Aorta (tissue), 5 donors: ENCODE measurements at regions not wholly inside any gene's neighbourhood (a gene's known extent, or its start where the extent isn't known, plus 50 kb on each side); places are given as distances from the start of the nearest gene placed in this dataset.

ENCODE experiments used
- ATAC-seq: fragments of 200-7000 bp; cut with Tn5 transposase; one replicate; pipeline ENCODE4 v1.9.1; 2022; ENCODE audit warnings: moderate library complexity; ENCODE audit not compliant: low FRiP score
- DNase-seq, 2 donors: peaks; one replicate each; pipeline ENCODE4 v3.0.0-alpha.2; 2020
- H3K27ac ChIP-seq, 2 donors: one replicate each; pipeline ENCODE4 v1.5.1; 2013; ENCODE audit warnings: low read length in 2 of 2, mild to moderate bottlenecking in 2 of 2, moderate library complexity in 2 of 2, control low read depth in 1 of 2, inconsistent platforms in 1 of 2, low read depth in 1 of 2
- H3K27me3 ChIP-seq, 2 donors: one replicate each; pipeline ENCODE4 v1.6.1; 2013; ENCODE audit warnings: control low read depth in 1 of 2, low read length in 1 of 2, mild to moderate bottlenecking in 1 of 2, moderate library complexity in 1 of 2; ENCODE audit not compliant: insufficient read depth in 2 of 2, control insufficient read depth in 1 of 2
- H3K36me3 ChIP-seq, 2 donors: one replicate each; pipeline ENCODE4 v1.6.1; 2013; ENCODE audit warnings: control low read depth in 1 of 2, low read length in 1 of 2, mild to moderate bottlenecking in 1 of 2; ENCODE audit not compliant: insufficient read depth in 2 of 2, control insufficient read depth in 1 of 2
- H3K4me1 ChIP-seq, 2 donors: one replicate each; pipeline ENCODE4 v1.6.1; 2013; ENCODE audit warnings: low read length in 2 of 2, control low read depth in 1 of 2, mild to moderate bottlenecking in 1 of 2, moderate library complexity in 1 of 2; ENCODE audit not compliant: insufficient read depth in 2 of 2, control insufficient read depth in 1 of 2
- H3K4me3 ChIP-seq, 2 donors: one replicate each; pipeline ENCODE4 v1.5.1; 2013; ENCODE audit warnings: low read length in 2 of 2, control low read depth in 1 of 2, mild to moderate bottlenecking in 1 of 2
- H3K9me3 ChIP-seq: one replicate; pipeline ENCODE4 v1.6.1; 2013; ENCODE audit warnings: mild to moderate bottlenecking, low read length; ENCODE audit not compliant: control insufficient read depth
- WGBS, 2 donors: extraction: QIAGEN DNeasy Blood & Tissue Kit; methylation state at CpG; one replicate each; pipeline ENCODE4 v1.1.7; 2013; 5-methylcytosine and 5-hydroxymethylcytosine counted together
- intact Hi-C, 2 donors: fragments of 100-400 bp; cut with DNase I; formaldehyde crosslinking; loops; one replicate each; pipeline versions ENCODE4 v1.14.2 to v1.15.0; 2022
- donor health status: healthy with polysubstance abuse.
- donor health status: Bipolar disorder and iron deficiency.
- donor health status: DM: no; HTN: no; CAD: no.
- donor health status: DM: no; HTN: no; CAD: no.
- donor health status: DM: yes; HTN: yes; CAD: no.

- ATAC-seq, result no peak
- Histone ChIP-seq H3K27me3 (no peaks in the 10 kb centered on the region), H3K27ac (no peak overlapping the region), H3K4me1 (no peaks in the 10 kb centered on the region), H3K36me3 (no peaks in the 10 kb centered on the region), H3K4me3 (no peak overlapping the region), H3K9me3 (no peaks in the 10 kb centered on the region)
- DNase-seq, result no peak
- WGBS, 2 donors, result 86 to 92% methylated on average over 5 of the region's 5 CpGs
- intact Hi-C loops, result no loop called here
Measured at GRCh38 chr11:103543456-103543855, 434.2 kb downstream of the DYNC2H1 start.

DNA sequence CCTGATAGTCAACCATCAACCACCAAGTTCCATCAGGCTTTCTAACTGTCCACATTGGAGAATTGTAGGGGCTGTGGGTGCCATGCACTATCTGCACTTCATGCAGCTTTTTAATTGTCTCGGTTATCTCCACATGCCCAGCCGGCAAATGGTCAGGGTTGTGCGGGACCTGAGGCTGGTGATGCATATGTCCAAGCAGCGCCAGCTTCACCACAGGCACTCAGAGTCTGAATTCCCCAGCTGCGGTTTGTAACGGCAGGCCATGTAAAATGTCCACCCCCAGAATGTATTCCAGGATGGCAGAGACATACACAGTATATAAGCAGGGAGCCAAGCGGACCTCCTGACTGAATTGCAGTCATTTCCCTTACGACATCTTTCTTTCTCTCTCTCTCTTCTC, 435.6 kb downstream of the DYNC2H1 start:
- Histone ChIP-seq H3K9me3 (no peaks in the 10 kb centered on the region), H3K4me1 (no peaks in the 10 kb centered on the region), H3K27ac (no peak overlapping the region), H3K27me3 (no peaks in the 10 kb centered on the region), H3K4me3 (no peak overlapping the region), H3K36me3 (no peaks in the 10 kb centered on the region)
- intact Hi-C loops, result no loop called here
- ATAC-seq (no peak), DNase-seq (no peak)
- 82 to 85% methylated on average over 8 of the region's 8 CpGs for whole genome bisulfite sequencing, 2 donors

- DNase-seq, result no peak
- no peak for ATAC-seq
- Histone ChIP-seq H3K4me3 (no peak overlapping the region), H3K4me1 (no peaks in the 10 kb centered on the region), H3K9me3 (no peaks in the 10 kb centered on the region), H3K27me3 (no peaks in the 10 kb centered on the region), H3K27ac (no peak overlapping the region), H3K36me3 (no peaks in the 10 kb centered on the region)
- intact Hi-C loops, result no loop called here
Measured at GRCh38 chr11:103545551-103545950, 436.3 kb downstream of the DYNC2H1 start.

DNA sequence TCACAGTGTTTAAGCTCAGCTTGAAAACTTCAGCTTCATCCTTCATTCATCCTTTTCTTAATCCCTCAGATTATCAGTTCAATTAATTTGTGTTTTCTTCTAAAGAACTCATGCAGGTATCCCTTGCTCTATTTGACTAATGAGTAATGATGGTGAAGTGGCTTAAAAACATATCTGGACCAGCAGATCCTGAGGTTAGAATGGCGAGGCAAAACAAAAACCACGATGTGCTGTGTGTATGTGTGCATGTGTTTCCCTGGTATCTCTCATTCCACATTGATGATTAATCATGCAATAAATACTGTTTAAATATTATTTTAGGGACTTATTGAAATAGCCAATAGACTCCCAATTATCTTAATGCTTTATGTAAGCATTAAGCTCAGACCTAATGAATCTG, 437.0 kb downstream of the DYNC2H1 start:
- ATAC-seq, result no peak
- Histone ChIP-seq H3K27me3 (no peaks in the 10 kb centered on the region), H3K9me3 (no peaks in the 10 kb centered on the region), H3K4me3 (no peak overlapping the region), H3K27ac (no peak overlapping the region), H3K36me3 (no peaks in the 10 kb centered on the region), H3K4me1 (no peaks in the 10 kb centered on the region)
- no peak for DNase-seq
- WGBS, 2 donors, result 58 to 61% methylated on average over 2 of the region's 2 CpGs
- intact Hi-C loops, result no loop called here

DNA sequence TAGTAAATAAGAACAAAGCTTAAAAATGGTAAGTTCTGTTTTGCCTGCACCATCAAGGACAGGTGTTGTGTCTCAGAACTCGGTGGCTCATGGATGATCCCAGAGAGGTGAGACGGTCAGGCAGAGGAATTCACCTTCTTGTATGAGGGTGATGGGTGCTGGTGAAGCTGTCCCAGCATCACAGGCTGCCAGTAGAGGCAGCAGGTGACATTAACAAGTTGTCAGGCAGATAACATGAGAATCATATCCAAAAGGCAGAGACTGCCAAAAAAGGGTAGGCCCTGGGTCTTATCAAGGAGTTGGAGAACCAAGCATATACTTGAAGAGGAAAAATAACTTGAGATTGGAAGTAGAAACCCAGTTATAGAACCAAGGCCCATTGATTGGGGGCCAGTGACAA, 437.8 kb downstream of the DYNC2H1 start:
- Histone ChIP-seq H3K27me3 (no peaks in the 10 kb centered on the region), H3K4me1 (no peaks in the 10 kb centered on the region), H3K9me3 (no peaks in the 10 kb centered on the region), H3K36me3 (no peaks in the 10 kb centered on the region), H3K27ac (no peak overlapping the region), H3K4me3 (no peak overlapping the region)
- ATAC-seq, result no peak
- intact Hi-C loops, result no loop called here
- no peak for DNase-seq
- WGBS, 2 donors, result 89 to 92% methylated on average over 2 of the region's 2 CpGs

DNA sequence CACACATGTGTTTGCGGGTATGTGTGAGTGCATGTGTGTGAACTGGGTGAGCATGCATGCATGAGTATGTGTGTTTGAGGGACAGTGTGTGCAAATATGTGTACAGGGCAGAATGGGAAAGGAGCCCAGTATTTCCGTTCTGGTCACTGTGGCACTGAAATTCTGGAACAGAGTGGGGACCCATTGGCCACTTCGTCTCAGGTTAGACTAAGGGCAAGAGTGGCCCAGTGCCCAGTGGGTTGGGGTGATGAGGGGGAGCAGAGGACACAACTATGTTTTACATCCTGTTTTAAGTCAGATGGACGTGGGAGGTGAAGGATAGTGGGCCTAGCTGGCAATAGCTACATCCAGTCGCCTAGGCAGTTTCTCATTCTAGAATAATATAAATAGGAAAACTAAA, 438.5 kb downstream of the DYNC2H1 start:
- intact Hi-C loops, result no loop called here
- Histone ChIP-seq H3K27me3 (no peaks in the 10 kb centered on the region), H3K4me3 (no peak overlapping the region), H3K36me3 (no peaks in the 10 kb centered on the region), H3K4me1 (no peaks in the 10 kb centered on the region), H3K27ac (no peak overlapping the region), H3K9me3 (no peaks in the 10 kb centered on the region)
- WGBS, 2 donors, result 46 to 49% methylated on average over 5 of the region's 5 CpGs
- ATAC-seq, result no peak
- no peak for DNase-seq

- ATAC-seq, result no peak
- Histone ChIP-seq H3K4me1 (no peaks in the 10 kb centered on the region), H3K4me3 (no peak overlapping the region), H3K27me3 (no peaks in the 10 kb centered on the region), H3K36me3 (no peaks in the 10 kb centered on the region), H3K27ac (no peak overlapping the region), H3K9me3 (no peaks in the 10 kb centered on the region)
- DNase-seq, result no peak
- intact Hi-C loops, result no loop called here
- WGBS, 2 donors, result 88 to 95% methylated on average over 1 of the region's 1 CpG
Measured at GRCh38 chr11:103548838-103549237, 439.6 kb downstream of the DYNC2H1 start.

DNA sequence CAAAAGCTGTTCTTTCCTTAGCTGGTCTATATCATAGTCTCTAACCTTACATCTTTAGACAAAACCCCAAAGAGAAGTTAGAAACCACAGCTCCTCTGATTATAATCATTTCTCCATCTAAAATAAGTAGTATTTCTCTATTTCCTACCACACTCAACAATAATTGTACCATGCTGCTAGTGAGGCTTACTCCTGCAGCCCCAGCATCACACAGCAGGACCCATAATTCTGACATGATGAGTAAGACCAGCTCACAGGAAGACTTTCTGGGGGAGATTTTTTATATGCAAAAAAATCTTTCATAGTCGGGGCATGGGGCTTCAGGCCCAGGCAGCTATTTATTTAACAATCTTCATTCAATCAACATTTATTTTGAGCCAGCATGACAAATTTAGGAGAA, 441.6 kb downstream of the DYNC2H1 start:
- H3K27ac ChIP-seq, result no peak overlapping the region
- intact Hi-C loops, result no loop called here
- H3K27me3 ChIP-seq, result no peaks in the 10 kb centered on the region
- H3K9me3 ChIP-seq, result no peaks in the 10 kb centered on the region
- DNase-seq (no peak), ATAC-seq (no peak)
- 65 to 76% methylated on average over 1 of the region's 1 CpG for WGBS, 2 donors
- H3K4me3 ChIP-seq, result no peak overlapping the region
- H3K4me1 ChIP-seq, result no peaks in the 10 kb centered on the region
- no peaks in the 10 kb centered on the region for H3K36me3 ChIP-seq

DNA sequence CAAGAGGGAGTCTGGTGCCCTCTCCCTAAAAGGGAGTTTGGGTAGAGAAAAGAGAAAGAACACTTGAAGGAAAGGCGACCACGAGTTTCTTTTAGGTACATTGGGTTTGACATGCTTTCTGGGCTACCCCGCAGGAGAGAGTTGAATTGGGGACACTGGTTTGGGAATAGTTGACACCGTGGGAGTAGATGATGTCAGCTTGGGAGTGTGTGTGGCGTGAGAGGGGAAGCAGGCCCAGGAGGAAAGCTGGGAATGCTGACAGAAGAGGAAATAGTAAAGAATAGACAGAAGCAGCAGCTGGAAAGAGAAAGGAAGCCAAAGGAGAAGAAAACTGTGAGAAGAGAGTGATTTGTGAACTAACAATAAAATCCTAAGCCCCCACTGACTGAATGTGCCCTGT, 442.9 kb downstream of the DYNC2H1 start:
- Histone ChIP-seq H3K36me3 (no peaks in the 10 kb centered on the region), H3K9me3 (no peaks in the 10 kb centered on the region), H3K27me3 (no peaks in the 10 kb centered on the region), H3K27ac (no peak overlapping the region), H3K4me3 (no peak overlapping the region), H3K4me1 (no peaks in the 10 kb centered on the region)
- ATAC-seq (no peak), DNase-seq (no peak)
- intact Hi-C loops, result no loop called here
- WGBS, 2 donors, result 65 to 70% methylated on average over 5 of the region's 5 CpGs
